Ascending aorta (tissue), 2 donors: ENCODE measurements at regions not wholly inside any gene's neighbourhood (a gene's known extent, or its start where the extent isn't known, plus 50 kb on each side); places are given as distances from the start of the nearest gene placed in this dataset.
"Not testable (repeated sequence)": the region's sequence is repeated elsewhere in the genome, so short reads cannot be mapped to it uniquely, and the experiment has no call there.

Experiments
- DNase-seq, 2 donors: peaks; one replicate each; pipeline ENCODE4 v3.0.0-alpha.2; 2019; ENCODE audit warnings: low spot score in 2 of 2
- H3K27ac ChIP-seq, 2 donors: fragments of 200-600 bp; sonication (generic); one replicate each; pipeline ENCODE4 v1.5.1; 2016 to 2017; ENCODE audit warnings: mild to moderate bottlenecking in 1 of 2
- H3K27me3 ChIP-seq: fragments of 200-600 bp; sonication (generic); one replicate; pipeline ENCODE4 v1.5.1; 2017
- H3K36me3 ChIP-seq, 2 donors: fragments of 200-600 bp; sonication (generic); one replicate each; pipeline ENCODE4 v1.5.1; 2016
- H3K4me1 ChIP-seq, 2 donors: fragments of 200-600 bp; sonication (generic); one replicate each; pipeline ENCODE4 v1.5.1; 2016 to 2017; ENCODE audit warnings: mild to moderate bottlenecking in 1 of 2
- H3K4me3 ChIP-seq, 2 donors: fragments of 200-600 bp; sonication (generic); one replicate each; pipeline ENCODE4 v1.5.1; 2016 to 2017; ENCODE audit warnings: mild to moderate bottlenecking in 1 of 2
- H3K9me3 ChIP-seq, 2 donors: fragments of 200-600 bp; sonication (generic); one replicate each; pipeline ENCODE4 v1.5.1; 2016
- CTCF ChIP-seq, 3 experiments: fragments of 200-600 bp in 2 of 3; fragments of 450-650 bp in 1 of 3; sonication (generic) in 2 of 3; IDR thresholded peaks; one replicate each; pipeline ENCODE4 v1.5.1; 2016 to 2019; ENCODE audit warnings: antibody characterized with exemption in 3 of 3, mild to moderate bottlenecking in 1 of 3, moderate library complexity in 1 of 3
- intact Hi-C: fragments of 100-400 bp; cut with DNase I; formaldehyde crosslinking; loops from one replicate; pipeline ENCODE4 v1.15.1; 2023

- Histone ChIP-seq H3K27me3 (no peaks in the 10 kb centered on the region), H3K36me3 (no peaks in the 10 kb centered on the region), H3K27ac (no peak overlapping the region), H3K4me3 (no peak overlapping the region), H3K4me1 (no peaks in the 10 kb centered on the region), H3K9me3 (no peaks in the 10 kb centered on the region)
- no peak for DNase-seq
- TF ChIP-seq CTCF (IDR thresholded peaks at IDR 0.05): no peak
- intact Hi-C loops: no loop called here
Observed at GRCh38 chr3:88879905-88880304, 227.5 kb upstream of the EPHA3 start.

GRCh38 chr3:88882121-88882520 is 225.3 kb upstream of the EPHA3 start:
- Histone ChIP-seq H3K4me3 (no peak overlapping the region), H3K36me3 (no peaks in the 10 kb centered on the region), H3K9me3 (no peaks in the 10 kb centered on the region), H3K27me3 (no peaks in the 10 kb centered on the region), H3K27ac (no peak overlapping the region), H3K4me1 (no peaks in the 10 kb centered on the region)
- no peak for DNase-seq
- intact Hi-C loops: no loop called here
- no peak for TF ChIP-seq CTCF (IDR thresholded peaks at IDR 0.05)

GRCh38 chr3:88886624-88887023 is 220.8 kb upstream of the EPHA3 start:
- H3K36me3 ChIP-seq, H3K27ac ChIP-seq, H3K4me3 ChIP-seq, H3K27me3 ChIP-seq, H3K4me1 ChIP-seq, intact Hi-C loops, H3K9me3 ChIP-seq, DNase-seq: not testable (repeated sequence)

- H3K4me1 ChIP-seq: no peaks in the 10 kb centered on the region
- no peak overlapping the region for H3K4me3 ChIP-seq
- no peak for DNase-seq
- H3K27me3 ChIP-seq: no peaks in the 10 kb centered on the region
- H3K9me3 ChIP-seq: no peaks in the 10 kb centered on the region
- intact Hi-C loops: no loop called here
- no peaks in the 10 kb centered on the region for H3K36me3 ChIP-seq
- H3K27ac ChIP-seq: no peak overlapping the region
- TF ChIP-seq CTCF (IDR thresholded peaks at IDR 0.05): no peak
Observed at GRCh38 chr3:88896026-88896425, 211.4 kb upstream of the EPHA3 start.

GRCh38 chr3:88912294-88912877 is 195.0 kb upstream of the EPHA3 start:
- intact Hi-C loops: no loop called here
- Histone ChIP-seq H3K9me3 (no peaks in the 10 kb centered on the region), H3K27ac (no peak overlapping the region), H3K4me1 (no peaks in the 10 kb centered on the region), H3K4me3 (no peak overlapping the region), H3K36me3 (no peaks in the 10 kb centered on the region), H3K27me3 (no peaks in the 10 kb centered on the region)
- TF ChIP-seq CTCF (IDR thresholded peaks at IDR 0.05): no peak
- no peak for DNase-seq

- no peak for TF ChIP-seq CTCF (IDR thresholded peaks at IDR 0.05)
- no peaks in the 10 kb centered on the region for H3K4me1 ChIP-seq
- H3K36me3 ChIP-seq: no peaks in the 10 kb centered on the region
- H3K27ac ChIP-seq: no peak overlapping the region
- H3K27me3 ChIP-seq: no peaks in the 10 kb centered on the region
- no peaks in the 10 kb centered on the region for H3K9me3 ChIP-seq
- intact Hi-C loops: no loop called here
- H3K4me3 ChIP-seq: no peak overlapping the region
- no peak for DNase-seq
Observed at GRCh38 chr3:88918841-88919240, 188.6 kb upstream of the EPHA3 start.
